ENCODE measurements at regions not wholly inside any gene's neighbourhood (a gene's known extent, or its start where the extent isn't known, plus 50 kb on each side); places are given as distances from the start of the nearest gene placed in this dataset.

DNA sequence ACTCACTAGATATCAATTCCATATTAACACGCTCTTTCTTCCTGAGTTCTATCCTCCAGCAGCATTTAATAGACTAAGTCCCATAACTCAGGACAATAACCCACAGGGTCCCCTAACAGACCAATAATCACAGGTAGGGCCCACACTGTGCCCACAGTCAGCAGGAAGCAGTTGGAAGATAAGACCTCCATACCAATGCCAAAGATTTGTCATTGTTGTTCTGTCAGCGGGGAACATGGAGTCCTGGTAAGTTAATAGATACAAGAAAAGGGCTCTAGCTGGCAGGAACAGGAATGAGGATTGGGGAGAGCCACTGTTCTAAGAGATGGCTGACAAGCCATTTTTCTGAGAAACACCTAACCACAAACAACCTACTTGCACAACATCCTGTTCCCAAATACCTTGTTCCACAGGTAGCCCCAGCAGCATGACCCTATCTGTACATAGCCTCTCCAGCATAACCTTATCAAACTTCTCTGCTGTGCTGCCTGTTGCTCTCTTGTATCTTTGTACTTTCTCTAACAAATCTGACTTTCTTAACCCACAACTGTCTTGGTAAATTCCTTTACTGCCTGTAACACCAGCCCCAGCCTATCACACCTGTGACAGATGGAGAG lies 142.0 kb upstream of the KCNJ15 start:
- Histone ChIP-seq H3K36me3 (ENCODE audit: control insufficient read depth in 4 of 4, insufficient read depth in 3 of 4, low read depth in 1 of 4, low read length in 3 of 4) (no peaks in the 10 kb centered on the region), H3K27me3 (ENCODE audit: control insufficient read depth in 4 of 4, insufficient read depth in 4 of 4, low read length in 3 of 4) (peaks cover 0 to 7% (median under 1%) of the 10 kb centered on the region in 4 donors), H3K4me1 (ENCODE audit: control insufficient read depth in 4 of 4, insufficient read depth in 4 of 4, low read length in 3 of 4) (no peaks in the 10 kb centered on the region), H3K9me3 (ENCODE audit: control insufficient read depth in 4 of 4, low read length in 3 of 4) (no peaks in the 10 kb centered on the region), H3K9ac (ENCODE audit: low read depth in 1 of 2, low read length in 2 of 2) (no peak overlapping the region), H3K4me3 (ENCODE audit: low read depth in 1 of 3, low read length in 3 of 3) (no peak overlapping the region), H3K27ac (ENCODE audit: low read depth in 1 of 2, low read length in 2 of 2) (no peak overlapping the region)
- DNase-seq (ENCODE audit: low spot score) = no peak
- 95% methylated on average over 2 of the region's 2 CpGs for WGBS
- TF ChIP-seq SP1 (IDR thresholded peaks at IDR 0.05) = no peak
- TF ChIP-seq TAF1 (conservative IDR thresholded peaks at IDR 0.05) = no peak
- TF ChIP-seq, protein P1, sequence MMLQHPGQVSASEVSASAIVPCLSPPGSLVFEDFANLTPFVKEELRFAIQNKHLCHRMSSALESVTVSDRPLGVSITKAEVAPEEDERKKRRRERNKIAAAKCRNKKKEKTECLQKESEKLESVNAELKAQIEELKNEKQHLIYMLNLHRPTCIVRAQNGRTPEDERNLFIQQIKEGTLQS (IDR thresholded peaks at IDR 0.05) = no peak
- no peak for TF ChIP-seq HNF4A (conservative IDR thresholded peaks at IDR 0.05)
- TF ChIP-seq NR2F2 (IDR thresholded peaks at IDR 0.05) = no peak
- no peak for TF ChIP-seq FOXA1 (IDR thresholded peaks at IDR 0.05)
- TF ChIP-seq RXRA (IDR thresholded peaks at IDR 0.05) = no peak
- TF ChIP-seq FOXA2 (IDR thresholded peaks at IDR 0.05) = no peak
- TF ChIP-seq, protein P2, sequence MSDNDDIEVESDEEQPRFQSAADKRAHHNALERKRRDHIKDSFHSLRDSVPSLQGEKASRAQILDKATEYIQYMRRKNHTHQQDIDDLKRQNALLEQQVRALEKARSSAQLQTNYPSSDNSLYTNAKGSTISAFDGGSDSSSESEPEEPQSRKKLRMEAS (IDR thresholded peaks at IDR 0.05) = no peak

DNA sequence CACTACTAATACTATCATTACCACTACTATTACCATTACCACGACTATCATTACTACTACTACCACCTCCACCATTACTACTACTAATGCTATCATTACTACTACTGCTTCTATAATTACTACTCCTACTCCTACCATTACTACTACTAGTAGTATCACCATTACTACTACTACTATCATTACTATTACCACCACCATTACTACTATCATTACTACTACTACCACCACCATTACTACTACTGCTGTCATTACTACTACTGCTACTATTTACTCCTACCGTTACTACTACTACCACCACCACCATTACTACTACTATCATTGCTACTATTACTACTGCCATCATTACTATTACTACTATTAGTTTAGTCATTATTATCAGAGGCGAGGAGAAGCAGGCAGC lies 140.9 kb upstream of the KCNJ15 start:
- no peak for DNase-seq (ENCODE audit: low spot score)
- peaks cover 0 to 7% (median under 1%) of the 10 kb centered on the region in 4 donors for H3K27me3 ChIP-seq (ENCODE audit: control insufficient read depth in 4 of 4, insufficient read depth in 4 of 4, low read length in 3 of 4)
- no peaks in the 10 kb centered on the region for H3K4me1 ChIP-seq (ENCODE audit: control insufficient read depth in 4 of 4, insufficient read depth in 4 of 4, low read length in 3 of 4)
- H3K4me3 ChIP-seq (ENCODE audit: low read depth in 1 of 3, low read length in 3 of 3) = no peak overlapping the region
- H3K36me3 ChIP-seq (ENCODE audit: control insufficient read depth in 4 of 4, insufficient read depth in 3 of 4, low read depth in 1 of 4, low read length in 3 of 4) = no peaks in the 10 kb centered on the region
- H3K27ac ChIP-seq (ENCODE audit: low read depth in 1 of 2, low read length in 2 of 2) = no peak overlapping the region
- TF ChIP-seq HNF4G (IDR thresholded peaks at IDR 0.05) = no peak
- no peak for TF ChIP-seq FOXA2 (IDR thresholded peaks at IDR 0.05)
- TF ChIP-seq NR2F2 (IDR thresholded peaks at IDR 0.05) = no peak
- no peak for TF ChIP-seq RAD21 (IDR thresholded peaks at IDR 0.05)
- TF ChIP-seq FOXA1 (IDR thresholded peaks at IDR 0.05) = no peak
- TF ChIP-seq TAF1 (conservative IDR thresholded peaks at IDR 0.05) = no peak
- TF ChIP-seq YY1 (IDR thresholded peaks at IDR 0.05) = no peak
- TF ChIP-seq HNF4A (conservative IDR thresholded peaks at IDR 0.05) = no peak
- no peak for TF ChIP-seq SP1 (IDR thresholded peaks at IDR 0.05)
- TF ChIP-seq, protein P1 (IDR thresholded peaks at IDR 0.05) = no peak
- TF ChIP-seq EGR1 (IDR thresholded peaks at IDR 0.05; ENCODE audit: low read depth in 2 of 2) = no peak
- TF ChIP-seq, protein P3, sequence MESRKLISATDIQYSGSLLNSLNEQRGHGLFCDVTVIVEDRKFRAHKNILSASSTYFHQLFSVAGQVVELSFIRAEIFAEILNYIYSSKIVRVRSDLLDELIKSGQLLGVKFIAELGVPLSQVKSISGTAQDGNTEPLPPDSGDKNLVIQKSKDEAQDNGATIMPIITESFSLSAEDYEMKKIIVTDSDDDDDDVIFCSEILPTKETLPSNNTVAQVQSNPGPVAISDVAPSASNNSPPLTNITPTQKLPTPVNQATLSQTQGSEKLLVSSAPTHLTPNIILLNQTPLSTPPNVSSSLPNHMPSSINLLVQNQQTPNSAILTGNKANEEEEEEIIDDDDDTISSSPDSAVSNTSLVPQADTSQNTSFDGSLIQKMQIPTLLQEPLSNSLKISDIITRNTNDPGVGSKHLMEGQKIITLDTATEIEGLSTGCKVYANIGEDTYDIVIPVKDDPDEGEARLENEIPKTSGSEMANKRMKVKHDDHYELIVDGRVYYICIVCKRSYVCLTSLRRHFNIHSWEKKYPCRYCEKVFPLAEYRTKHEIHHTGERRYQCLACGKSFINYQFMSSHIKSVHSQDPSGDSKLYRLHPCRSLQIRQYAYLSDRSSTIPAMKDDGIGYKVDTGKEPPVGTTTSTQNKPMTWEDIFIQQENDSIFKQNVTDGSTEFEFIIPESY (IDR thresholded peaks at IDR 0.05) = no peak
- TF ChIP-seq, protein P2 (IDR thresholded peaks at IDR 0.05) = no peak
- TF ChIP-seq, protein P4, sequence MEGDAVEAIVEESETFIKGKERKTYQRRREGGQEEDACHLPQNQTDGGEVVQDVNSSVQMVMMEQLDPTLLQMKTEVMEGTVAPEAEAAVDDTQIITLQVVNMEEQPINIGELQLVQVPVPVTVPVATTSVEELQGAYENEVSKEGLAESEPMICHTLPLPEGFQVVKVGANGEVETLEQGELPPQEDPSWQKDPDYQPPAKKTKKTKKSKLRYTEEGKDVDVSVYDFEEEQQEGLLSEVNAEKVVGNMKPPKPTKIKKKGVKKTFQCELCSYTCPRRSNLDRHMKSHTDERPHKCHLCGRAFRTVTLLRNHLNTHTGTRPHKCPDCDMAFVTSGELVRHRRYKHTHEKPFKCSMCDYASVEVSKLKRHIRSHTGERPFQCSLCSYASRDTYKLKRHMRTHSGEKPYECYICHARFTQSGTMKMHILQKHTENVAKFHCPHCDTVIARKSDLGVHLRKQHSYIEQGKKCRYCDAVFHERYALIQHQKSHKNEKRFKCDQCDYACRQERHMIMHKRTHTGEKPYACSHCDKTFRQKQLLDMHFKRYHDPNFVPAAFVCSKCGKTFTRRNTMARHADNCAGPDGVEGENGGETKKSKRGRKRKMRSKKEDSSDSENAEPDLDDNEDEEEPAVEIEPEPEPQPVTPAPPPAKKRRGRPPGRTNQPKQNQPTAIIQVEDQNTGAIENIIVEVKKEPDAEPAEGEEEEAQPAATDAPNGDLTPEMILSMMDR (IDR thresholded peaks at IDR 0.05; ENCODE audit: low read depth, low read length, missing input control) = no peak
- TF ChIP-seq GABPA (IDR thresholded peaks at IDR 0.05 in 1 of 2, conservative IDR thresholded peaks at IDR 0.05 in 1 of 2) = no peak
- TF ChIP-seq, protein P5, sequence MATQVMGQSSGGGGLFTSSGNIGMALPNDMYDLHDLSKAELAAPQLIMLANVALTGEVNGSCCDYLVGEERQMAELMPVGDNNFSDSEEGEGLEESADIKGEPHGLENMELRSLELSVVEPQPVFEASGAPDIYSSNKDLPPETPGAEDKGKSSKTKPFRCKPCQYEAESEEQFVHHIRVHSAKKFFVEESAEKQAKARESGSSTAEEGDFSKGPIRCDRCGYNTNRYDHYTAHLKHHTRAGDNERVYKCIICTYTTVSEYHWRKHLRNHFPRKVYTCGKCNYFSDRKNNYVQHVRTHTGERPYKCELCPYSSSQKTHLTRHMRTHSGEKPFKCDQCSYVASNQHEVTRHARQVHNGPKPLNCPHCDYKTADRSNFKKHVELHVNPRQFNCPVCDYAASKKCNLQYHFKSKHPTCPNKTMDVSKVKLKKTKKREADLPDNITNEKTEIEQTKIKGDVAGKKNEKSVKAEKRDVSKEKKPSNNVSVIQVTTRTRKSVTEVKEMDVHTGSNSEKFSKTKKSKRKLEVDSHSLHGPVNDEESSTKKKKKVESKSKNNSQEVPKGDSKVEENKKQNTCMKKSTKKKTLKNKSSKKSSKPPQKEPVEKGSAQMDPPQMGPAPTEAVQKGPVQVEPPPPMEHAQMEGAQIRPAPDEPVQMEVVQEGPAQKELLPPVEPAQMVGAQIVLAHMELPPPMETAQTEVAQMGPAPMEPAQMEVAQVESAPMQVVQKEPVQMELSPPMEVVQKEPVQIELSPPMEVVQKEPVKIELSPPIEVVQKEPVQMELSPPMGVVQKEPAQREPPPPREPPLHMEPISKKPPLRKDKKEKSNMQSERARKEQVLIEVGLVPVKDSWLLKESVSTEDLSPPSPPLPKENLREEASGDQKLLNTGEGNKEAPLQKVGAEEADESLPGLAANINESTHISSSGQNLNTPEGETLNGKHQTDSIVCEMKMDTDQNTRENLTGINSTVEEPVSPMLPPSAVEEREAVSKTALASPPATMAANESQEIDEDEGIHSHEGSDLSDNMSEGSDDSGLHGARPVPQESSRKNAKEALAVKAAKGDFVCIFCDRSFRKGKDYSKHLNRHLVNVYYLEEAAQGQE (IDR thresholded peaks at IDR 0.05) = no peak
- no peak for TF ChIP-seq JUND (IDR thresholded peaks at IDR 0.05)
- no peak for TF ChIP-seq RXRA (IDR thresholded peaks at IDR 0.05)
- 89% methylated on average over 3 of the region's 3 CpGs for WGBS
- no peaks in the 10 kb centered on the region for H3K9me3 ChIP-seq (ENCODE audit: control insufficient read depth in 4 of 4, low read length in 3 of 4)
- H3K9ac ChIP-seq (ENCODE audit: low read depth in 1 of 2, low read length in 2 of 2) = no peak overlapping the region
